Left renal cortex interstitium (tissue), 4 donors: ENCODE measurements at regions not wholly inside any gene's neighbourhood (a gene's known extent, or its start where the extent isn't known, plus 50 kb on each side); places are given as distances from the start of the nearest gene placed in this dataset.

ENCODE experiments used
- DNase-seq, 4 donors: peaks; one replicate each; pipeline ENCODE4 v3.0.0-alpha.2; 2013; ENCODE audit warnings: low read depth in 4 of 4, low spot score in 2 of 4, missing footprints in 1 of 4

DNA sequence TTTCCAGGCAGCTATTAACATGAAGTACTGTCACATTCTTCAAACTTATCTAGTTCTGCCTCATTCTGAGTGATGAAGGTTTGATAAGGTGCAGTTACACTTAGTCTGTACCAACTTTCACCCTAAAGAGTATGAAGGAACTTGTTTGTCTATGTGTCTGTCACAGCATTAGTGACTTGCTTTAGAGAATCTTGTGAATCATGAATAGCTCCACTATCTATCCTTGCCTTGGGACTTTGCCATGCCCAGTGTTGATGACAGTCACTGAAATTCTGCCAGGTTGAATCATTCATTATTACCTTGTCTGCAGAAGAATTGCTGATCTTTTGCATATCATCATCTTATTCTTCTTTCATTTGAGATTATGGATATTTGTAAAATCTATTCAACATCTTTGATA is 50.9 kb upstream of the A1CF start:
- no peak for DNase-seq

DNA sequence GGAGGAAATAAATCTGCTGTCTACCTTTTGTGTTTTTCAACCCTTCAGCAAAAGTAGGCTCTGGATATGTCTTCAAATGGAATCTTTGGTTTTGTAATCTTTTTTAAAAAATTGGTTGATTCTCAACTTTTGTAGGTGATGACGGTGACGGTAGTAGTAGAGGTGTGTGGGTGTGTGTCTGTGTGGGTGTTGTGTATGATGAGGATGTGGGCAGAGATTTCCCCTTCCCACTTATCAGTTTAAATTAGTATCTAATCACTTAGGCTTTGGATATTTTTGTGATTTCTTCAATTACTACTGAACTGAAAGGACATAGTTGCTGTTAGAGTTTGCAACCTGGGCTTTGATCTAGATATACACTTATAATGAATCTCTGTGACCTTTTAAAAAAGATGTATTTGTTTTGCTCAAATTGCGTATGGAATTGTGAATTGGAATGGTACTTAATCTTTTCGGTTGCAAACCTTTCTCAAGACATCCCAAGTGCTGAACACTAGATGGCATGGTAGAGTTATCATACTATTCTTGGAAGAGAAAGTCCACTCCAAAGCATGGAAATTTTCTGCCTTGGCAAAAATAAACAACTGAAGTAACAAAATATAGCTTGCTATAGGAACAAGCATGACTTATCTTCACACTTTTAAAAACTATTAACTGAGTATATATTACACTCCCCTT is 51.9 kb upstream of the A1CF start:
- peak in 3 of 4 donors; percentile 6 to 37 (median 7) for DNase-seq

DNA sequence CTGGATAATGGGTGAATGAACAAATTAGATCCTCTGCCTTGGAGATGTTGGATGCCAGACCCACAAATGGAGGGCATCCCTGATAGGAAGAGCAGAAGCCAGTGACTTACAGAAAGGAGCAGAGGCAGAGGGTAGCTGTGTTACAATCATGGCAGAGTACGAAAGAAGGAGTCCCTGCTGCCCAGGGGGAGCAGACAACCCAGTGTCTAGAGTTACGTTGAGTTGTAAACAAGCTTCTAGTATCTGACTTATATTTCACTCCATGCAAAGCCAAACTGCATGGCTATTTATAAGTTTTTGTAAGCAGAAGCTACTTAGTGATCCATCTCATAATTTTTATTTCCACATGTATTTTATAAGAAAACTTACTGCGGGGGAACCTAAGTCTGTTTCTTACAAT is 56.2 kb upstream of the A1CF start:
- DNase-seq: no peak

DNA sequence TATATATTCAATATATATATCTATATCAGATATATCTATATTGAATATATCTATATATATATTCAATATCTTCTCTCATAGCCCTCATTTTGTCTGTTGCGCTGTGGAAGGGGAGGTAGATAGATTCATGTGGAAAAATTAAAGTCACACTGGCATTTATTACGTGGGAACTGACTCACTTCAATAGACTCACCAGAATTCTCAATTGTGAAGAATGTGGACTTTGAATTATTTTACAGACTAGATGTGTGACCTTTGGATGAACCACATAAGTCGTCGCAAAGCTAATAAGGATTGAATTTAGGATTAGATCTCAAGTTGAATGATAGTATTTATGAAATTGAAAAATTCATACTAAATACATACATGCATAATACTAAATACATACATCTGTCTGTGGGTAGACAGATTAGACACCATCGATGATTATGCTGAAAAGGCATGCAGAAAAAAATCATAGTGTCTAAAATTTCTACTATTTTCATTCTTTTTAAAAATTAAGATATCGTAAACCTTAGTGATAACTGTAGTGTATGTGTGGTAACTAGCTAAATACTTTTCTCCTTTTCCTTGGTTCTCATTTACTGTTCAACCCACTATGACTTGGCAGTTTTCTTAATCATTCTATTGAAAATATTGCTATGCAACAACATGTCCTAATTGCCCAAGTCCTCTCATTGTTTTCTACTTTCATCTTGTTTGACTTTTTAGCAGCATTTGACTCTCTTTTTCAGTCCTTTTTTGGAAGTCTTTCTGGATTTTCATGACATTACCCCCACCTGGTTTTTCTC is 61.8 kb upstream of the A1CF start:
- DNase-seq: no peak

DNA sequence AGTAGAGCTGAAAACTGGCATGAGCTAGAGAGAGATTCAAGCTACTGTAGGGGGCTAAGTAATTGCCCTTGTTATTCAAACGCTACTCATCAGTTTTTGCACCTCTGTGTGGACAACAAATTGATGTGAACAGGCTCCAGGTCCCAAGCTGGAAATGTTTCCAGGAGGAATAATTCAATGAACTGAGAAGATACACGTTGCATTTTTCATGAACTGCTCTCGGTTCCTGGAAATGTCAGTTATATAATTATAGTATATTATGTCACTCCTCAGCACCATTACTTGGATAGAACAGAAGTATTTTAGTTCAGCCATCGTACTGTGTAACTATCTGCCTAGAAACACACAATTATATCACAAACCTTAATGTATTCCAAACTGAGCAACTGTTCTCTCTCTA is 65.9 kb upstream of the A1CF start:
- DNase-seq: no peak

DNA sequence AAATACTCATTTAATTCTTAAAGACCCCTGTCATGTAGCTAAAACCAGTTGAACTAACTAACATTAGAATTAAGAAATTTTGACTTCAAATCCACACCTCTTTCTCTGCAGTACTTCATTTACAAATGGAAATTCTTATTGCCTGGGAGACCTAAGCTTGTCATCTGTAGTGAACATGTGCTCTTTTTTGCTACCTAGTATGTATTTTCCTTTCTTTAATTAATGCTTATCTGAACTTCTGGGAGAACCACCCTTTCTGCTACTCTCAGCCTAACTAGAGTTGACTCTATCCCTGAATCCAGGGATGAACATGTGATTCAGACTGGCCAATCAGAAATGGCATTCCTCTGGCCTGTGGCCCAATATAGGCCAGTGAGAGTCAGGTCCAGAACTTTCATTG is 75.9 kb upstream of the A1CF start:
- DNase-seq: no peak

DNA sequence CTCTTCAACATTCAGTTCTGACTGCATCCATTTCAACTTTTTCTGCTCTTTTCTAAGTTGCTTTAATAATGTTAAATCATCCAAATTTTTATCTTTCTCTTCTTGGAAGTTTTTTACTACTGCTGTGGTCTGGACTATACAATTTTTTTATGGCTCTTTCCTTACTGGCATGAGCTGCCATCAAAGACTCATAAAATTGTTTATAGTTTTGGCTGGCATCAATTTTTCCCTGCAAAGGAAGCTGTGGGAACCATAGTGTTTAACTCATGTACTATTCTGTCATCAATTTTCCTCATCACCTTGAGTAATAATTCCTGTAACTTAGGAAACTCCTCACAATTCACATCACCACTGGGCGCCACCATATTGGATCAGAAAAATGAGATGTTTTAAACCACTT is 77.6 kb upstream of the A1CF start:
- DNase-seq: no peak

DNA sequence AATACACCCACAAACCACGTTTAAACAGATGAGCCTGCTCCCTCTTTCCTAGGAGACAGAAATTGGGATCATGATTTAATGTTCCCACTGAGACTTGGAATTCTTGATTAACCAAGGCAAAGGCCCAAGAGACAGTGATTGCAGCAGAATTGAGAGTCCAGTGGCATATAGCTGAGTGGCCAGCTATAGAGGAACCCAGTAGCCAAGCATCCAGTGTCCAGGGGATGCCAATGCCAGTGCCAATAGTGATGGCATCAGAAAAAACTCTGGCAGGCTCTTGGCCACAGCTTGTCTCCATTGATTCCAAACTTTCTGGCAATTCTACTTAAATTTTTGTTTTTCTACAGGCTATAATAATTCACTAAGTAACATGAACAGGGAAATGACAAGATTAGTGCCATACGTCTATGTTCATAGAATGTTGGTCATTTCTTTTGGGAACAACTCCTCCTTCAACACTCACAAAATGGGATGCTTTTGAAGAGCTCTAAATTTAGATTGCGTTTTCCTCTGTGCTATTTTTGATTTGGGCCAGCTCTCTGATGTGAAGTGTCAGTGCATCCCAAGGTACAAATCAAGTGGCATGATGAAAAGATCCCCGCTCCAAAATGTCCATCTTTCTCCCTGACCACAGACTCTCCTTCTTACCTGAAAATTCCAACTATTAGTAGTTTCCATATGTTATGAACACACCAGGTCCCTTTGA is 83.1 kb upstream of the A1CF start:
- DNase-seq: no peak

DNA sequence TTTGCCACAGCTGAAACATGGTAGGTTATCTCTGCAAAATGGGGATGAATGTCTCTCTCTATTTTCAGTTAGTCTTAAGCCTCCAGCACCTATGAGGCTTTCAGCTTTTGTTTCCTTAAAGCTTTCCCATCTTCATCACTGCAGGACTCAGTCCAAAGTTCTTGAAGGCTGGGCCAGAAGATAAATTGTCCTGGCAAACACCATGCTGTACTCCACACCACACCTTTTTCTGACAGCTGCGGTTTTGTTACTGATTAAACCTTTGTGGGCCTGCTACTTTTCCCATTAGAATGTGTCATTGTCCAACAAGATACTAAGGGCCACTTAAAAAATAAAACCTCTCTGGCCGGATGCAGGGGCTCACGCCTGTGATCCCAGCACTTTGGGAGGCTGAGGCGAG is 87.2 kb upstream of the A1CF start:
- no peak for DNase-seq

DNA sequence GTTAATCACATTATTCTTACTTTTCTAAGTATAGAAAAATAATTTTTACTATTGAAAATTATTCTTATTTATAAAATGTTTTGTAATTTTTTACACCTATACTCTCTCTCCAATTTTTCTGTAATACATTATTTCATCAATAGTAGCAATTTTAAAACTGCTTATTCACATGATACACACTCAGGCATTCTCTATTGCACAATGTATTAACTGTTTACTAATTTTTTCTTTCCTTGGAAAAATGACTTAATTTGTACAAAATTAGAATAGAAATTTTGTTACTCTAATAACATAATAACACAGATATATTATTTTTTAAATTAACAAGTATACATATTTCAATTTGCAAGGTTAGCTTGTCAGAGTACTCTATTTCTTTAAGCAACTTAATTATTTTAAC is 92.9 kb upstream of the PRKG1 start:
- DNase-seq: no peak

DNA sequence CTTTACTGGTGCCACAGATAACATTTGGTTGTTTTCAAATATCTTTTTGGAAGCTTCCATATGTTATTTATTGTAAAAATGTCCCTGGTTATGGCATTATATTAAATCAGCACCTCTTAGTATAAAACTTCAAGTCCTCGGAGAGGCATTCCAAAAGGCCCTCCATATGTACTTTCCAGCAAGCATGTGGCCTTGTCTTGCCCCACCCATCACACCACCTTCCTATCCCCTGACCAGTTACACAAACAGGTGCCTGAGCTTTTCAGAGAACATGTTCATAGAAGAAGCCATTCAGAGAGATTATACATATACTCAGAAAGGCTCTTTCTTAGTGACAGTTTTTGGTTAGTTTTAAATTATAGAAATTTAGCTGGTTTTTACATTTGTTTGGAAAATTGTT is 92.4 kb upstream of the PRKG1 start:
- no peak for DNase-seq

DNA sequence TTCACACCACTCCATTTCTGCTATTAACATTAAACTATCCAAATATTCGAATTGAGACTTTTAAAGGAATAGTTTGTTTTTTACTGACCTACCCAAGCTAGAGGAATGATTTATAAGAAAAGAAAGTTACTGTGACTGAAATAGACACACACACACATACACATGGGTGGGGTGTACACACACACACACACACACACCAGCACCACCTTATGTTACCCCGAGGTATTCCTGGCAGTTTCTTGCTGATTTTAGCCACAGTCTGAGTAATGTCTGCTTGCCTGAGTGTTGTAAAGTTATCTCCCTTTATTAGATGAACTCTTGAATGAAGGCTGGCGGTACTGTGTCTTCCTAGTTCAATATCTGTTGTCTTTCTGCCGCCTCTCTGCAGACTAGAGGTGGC is 91.3 kb upstream of the PRKG1 start:
- no peak for DNase-seq

DNA sequence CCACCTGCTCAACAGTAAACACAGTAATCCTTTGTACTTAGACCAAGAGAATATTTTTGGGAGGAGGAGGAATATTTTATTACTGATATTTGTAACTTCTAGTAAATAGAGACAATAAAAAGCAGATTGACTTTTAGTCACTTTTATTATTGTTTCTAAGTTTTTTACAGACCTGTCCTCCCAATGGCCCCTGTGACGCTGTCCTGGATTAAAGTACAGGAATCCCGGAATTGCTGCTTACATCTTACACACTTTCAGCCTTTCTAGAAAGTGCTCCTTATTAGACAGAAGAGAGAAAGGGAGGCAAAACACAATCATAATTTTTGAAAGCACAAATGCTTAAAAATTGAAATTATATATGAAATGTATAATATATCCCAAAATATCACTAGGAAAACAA is 86.4 kb upstream of the PRKG1 start:
- no peak for DNase-seq

DNA sequence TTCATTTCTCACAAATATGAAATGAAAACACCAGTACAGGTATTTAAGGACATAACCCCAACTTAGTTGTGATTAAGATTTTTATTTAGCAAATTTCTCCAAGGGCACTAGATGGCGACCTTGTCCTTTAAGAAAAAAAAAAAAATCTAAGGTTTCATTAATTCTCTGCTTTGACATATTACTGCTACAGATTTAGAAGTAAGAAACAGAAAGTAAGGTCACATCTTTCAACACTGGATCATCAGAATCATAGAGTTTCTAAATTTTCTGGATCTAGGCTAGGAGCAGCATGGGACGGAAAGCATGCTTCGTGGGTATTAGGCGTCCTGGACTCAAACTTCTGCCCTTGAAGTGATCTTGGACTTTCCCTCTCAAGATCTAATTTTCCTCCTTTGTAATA is 85.5 kb upstream of the PRKG1 start:
- no peak for DNase-seq

DNA sequence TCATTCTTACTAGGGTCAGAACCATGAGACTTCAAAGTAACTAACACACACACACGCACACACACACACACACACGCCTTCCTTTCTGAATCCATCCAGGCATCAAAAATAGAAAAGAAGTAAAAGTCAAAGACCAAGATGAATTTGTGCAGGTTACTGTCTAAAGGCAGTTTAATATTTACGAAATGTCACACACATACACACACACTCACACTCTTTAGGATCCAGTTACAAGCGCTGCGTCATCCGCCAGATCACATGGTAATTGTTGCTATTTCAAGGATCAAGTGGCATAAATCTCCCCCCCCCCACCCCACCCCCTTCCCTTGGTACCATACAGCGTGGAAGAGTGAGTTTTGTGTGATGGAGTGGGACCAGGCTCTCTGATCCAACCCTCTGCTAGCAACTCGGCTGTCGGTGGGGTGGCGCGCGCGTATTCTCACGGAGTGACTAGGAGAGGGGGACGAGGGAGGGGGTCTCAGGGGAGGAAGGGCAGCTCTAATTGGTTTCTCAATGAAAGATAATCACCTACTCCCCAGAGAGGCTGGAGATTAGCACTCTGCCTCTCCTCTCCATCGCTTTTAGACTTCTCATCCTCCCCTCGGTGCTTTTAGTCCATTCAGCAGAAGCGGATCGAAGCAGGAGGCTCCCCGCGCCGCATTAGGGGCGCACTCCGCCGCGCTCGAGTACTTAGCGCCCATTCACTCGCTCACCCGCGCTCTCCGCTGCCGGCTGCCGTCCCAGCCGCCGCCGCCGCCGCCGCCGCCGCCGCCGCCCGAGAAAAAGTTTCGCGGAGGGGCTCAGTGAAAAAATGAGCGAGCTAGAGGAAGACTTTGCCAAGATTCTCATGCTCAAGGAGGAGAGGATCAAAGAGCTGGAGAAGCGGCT is 83.5 kb upstream of the PRKG1 start:
- peak in 2 of 4 donors; percentile 52 to 75 for DNase-seq

DNA sequence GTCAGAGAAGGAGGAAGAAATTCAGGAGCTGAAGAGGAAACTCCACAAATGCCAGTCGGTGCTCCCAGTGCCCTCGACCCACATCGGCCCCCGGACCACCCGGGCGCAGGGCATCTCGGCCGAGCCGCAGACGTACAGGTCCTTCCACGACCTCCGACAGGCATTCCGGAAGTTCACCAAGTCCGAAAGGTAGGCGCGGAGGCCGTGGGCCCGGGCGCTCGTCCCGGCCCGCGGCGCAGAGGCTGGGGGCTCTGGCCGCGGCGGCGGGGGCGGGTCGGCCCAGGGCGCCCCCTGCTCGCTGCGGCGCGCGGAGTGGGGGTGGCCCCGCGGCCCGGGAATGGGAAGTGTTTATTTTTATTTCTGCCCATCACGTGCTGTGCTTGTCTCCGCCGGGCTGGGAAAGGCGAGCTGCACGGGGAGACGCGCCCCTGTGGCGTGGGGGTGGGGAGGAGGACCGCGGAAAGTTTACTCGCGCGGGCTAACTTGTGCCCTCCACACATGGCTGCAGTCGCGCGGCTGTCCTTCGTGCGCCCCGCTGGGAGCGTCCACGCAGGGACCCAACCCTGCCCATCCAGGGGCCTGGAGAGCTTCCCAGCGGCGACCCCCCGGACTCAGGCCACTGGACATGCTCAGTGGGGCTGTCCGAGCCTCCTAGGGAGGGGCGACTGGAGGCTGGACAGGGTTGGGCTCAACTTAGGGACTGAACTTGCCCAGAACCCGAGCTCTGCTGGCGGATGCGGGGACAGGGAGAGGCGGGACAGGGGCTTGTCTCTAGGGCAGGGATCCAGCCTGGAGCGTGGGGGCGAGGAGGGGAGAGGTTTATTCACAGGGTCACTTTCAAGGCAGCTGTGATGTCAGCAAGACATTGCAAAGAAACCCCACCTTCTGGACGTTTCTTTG is 82.6 kb upstream of the PRKG1 start:
- DNase-seq: peak in 1 of 4 donors; percentile 41

DNA sequence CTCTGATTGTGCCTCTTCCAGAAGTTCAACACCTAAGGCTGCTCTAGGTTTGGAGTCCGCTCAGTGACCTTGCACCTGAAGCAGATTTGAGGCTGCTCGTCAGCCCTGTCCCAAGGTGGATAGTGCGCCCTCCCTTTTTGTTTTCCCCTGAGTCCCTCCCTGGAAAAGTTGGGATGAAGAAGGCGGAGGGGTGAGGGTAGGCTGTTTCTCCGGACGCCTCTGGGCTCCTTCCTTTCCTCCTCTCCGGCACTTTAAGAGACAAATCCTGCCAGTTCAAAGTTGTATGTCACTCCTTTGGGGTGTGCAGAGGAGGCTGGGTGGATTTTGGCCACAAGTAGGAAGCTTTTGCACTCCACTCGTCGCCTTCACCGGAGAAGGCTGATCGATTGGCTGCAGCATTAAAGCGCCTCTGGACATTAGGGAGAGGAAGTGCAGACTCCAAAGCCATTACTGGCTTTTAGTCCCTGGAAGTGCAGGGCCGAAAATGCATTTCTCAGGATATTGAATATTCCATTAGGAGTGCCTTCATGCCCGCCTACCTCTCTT is 81.9 kb upstream of the PRKG1 start:
- peak in 1 of 4 donors; percentile 45 for DNase-seq

DNA sequence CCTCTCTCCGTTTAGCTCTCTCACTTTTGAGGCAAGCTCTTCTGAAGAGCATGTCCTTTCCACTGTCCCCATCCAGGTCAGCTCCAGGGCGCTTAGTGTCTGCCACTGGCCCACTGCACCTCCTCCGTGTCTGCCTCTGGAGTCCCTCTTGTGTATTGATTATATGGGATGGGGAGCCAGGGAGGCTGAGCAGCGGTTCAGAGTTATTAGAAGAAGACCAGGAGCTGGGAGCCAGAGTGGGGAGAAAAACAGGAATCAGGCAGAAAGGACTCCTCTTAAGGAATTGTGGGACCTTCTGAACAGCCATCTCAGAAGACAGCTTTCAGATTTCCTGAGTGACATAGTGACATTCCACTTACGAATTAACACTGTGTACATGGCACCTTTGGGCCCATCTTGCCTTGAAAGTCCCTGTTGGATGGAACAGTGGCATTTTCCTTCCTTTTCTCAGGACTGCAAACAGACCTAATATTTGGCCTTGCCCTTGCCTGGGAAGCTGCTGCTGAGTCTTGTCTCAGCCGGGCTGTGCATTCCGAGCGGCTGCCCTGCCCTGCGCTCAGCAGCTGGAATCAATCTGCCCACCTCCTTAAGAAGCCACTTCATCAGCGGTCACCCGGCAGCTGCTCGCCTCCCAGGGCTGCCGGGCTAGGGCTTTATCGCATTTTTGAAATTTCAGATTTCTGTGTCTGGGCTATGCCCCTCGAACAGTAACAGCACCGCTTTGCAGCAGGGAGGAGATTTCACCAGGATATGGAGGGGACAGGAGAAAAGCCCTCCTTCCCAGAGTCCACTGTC is 81.1 kb upstream of the PRKG1 start:
- DNase-seq: peak in 1 of 4 donors; percentile 48
